GM23248 (cell line): ENCODE measurements at regions not wholly inside any gene's neighbourhood (a gene's known extent, or its start where the extent isn't known, plus 50 kb on each side); places are given as distances from the start of the nearest gene placed in this dataset.

Experiments used
- DNase-seq: peaks from one replicate; pipeline ENCODE4 v3.0.0-alpha.2; 2015
- H2AFZ ChIP-seq: fragments of 200-600 bp; sonication (generic); 2 replicates; pipeline ENCODE4 v1.6.1; 2016; ENCODE audit warnings: antibody characterized with exemption
- H3F3A ChIP-seq: fragments of 200-600 bp; sonication (generic); 2 replicates; pipeline ENCODE4 v1.6.1; 2016; ENCODE audit warnings: mild to moderate bottlenecking, antibody characterized with exemption, mixed run types; ENCODE audit not compliant: insufficient read depth
- H3K27ac ChIP-seq: fragments of 200-600 bp; sonication (generic); 2 replicates; pipeline ENCODE4 v1.5.1; 2016; ENCODE audit warnings: mild to moderate bottlenecking
- H3K27me3 ChIP-seq: fragments of 200-600 bp; sonication (generic); replicated peaks from 2 replicates; pipeline ENCODE4 v1.6.1; 2016; ENCODE audit warnings: mild to moderate bottlenecking; ENCODE audit not compliant: insufficient read depth
- H3K36me3 ChIP-seq: fragments of 200-600 bp; sonication (generic); 2 replicates; pipeline ENCODE4 v1.6.1; 2016; ENCODE audit warnings: low read depth, mild to moderate bottlenecking
- H3K4me1 ChIP-seq: fragments of 200-600 bp; sonication (generic); 2 replicates; pipeline ENCODE4 v1.6.1; 2016; ENCODE audit warnings: mild to moderate bottlenecking; ENCODE audit not compliant: insufficient read depth
- H3K4me2 ChIP-seq: fragments of 200-600 bp; sonication (generic); one replicate; pipeline ENCODE4 v1.6.1; 2016; ENCODE audit warnings: mild to moderate bottlenecking; ENCODE audit not compliant: unreplicated experiment
- H3K4me3 ChIP-seq: fragments of 200-600 bp; sonication (generic); 2 replicates; pipeline ENCODE4 v1.5.1; 2016; ENCODE audit warnings: mild to moderate bottlenecking
- H3K79me2 ChIP-seq: fragments of 200-600 bp; sonication (generic); 2 replicates; pipeline ENCODE4 v1.6.1; 2016; ENCODE audit warnings: mild to moderate bottlenecking; ENCODE audit not compliant: insufficient read depth
- H3K9ac ChIP-seq: fragments of 200-600 bp; sonication (generic); 2 replicates; pipeline ENCODE4 v1.6.1; 2016; ENCODE audit warnings: mild to moderate bottlenecking
- H3K9me2 ChIP-seq: fragments of 200-600 bp; sonication (generic); 2 replicates; pipeline ENCODE4 v1.6.1; 2016; ENCODE audit warnings: mixed run types, mild to moderate bottlenecking, moderate library complexity; ENCODE audit not compliant: insufficient read depth
- H3K9me3 ChIP-seq: fragments of 200-600 bp; sonication (generic); one replicate; pipeline ENCODE4 v1.6.1; 2017; ENCODE audit warnings: low read depth
- H4K20me1 ChIP-seq: fragments of 200-600 bp; sonication (generic); 2 replicates; pipeline ENCODE4 v1.6.0; 2016; ENCODE audit not compliant: insufficient read depth
- EZH2 ChIP-seq: fragments of 200-600 bp; sonication (generic); IDR thresholded peaks from 2 replicates; pipeline ENCODE4 v1.6.1; 2018; ENCODE audit warnings: antibody characterized with exemption, mild to moderate bottlenecking; ENCODE audit not compliant: insufficient read depth, poor library complexity, severe bottlenecking
- EZH2phosphoT487 ChIP-seq: fragments of 200-600 bp; sonication (generic); IDR thresholded peaks from 2 replicates; pipeline ENCODE4 v1.6.1; 2018; ENCODE audit warnings: antibody characterized with exemption, moderate library complexity, mild to moderate bottlenecking, low read depth; ENCODE audit not compliant: insufficient read depth
- WGBS, 2 experiments: methylation state at CpG; one replicate each; pipeline ENCODE4 v1.1.6; 2015 to 2017; ENCODE audit warnings: low lambda C conversion rate in 2 of 2, low coverage in 1 of 2; ENCODE audit errors: missing lambda C conversion rate in 2 of 2; 5-methylcytosine and 5-hydroxymethylcytosine counted together
- in situ Hi-C: fragments of 300-500 bp; cut with MboI; formaldehyde crosslinking; loops from 2 replicates; pipeline ENCODE4 v1.15.0; 2020

DNA sequence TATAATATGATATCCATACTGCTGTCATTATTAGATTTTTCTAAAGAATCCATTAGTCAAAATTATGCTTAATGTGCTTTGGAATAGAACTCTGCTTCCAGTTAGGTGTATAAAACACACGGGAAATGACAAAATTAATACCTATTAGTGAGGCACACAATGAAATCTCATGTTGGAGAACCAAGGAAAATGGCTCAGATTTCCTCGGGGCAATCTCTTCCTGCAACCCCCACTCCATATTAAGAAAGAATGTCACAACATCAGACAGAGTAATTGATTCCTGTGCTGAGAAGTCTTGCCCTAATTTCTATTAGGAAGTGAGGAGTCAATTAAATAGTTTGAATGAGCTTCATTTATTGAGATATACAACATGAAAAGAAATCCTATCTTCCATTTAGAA, 299.8 kb upstream of the KITLG start:
- Histone ChIP-seq H3K27me3 (no peaks in the 10 kb centered on the region), H4K20me1 (no peaks in the 10 kb centered on the region), H3K9me2 (no peaks in the 10 kb centered on the region), H3K79me2 (no peaks in the 10 kb centered on the region), H3K27ac (no peak overlapping the region), H3K4me1 (no peaks in the 10 kb centered on the region), H2AFZ (no peak overlapping the region), H3K9me3 (no peaks in the 10 kb centered on the region), H3K4me2 (no peak overlapping the region), H3K4me3 (no peak overlapping the region), H3K9ac (no peak overlapping the region), H3K36me3 (no peaks in the 10 kb centered on the region), H3F3A (0 out of 2 replicates have a peak, but pooled peaks cover 8% of the 10 kb centered on the region)
- 66 to 68% methylated on average over 2 of the region's 2 CpGs for WGBS, 2 experiments
- TF ChIP-seq EZH2: no peak
- no peak for TF ChIP-seq EZH2phosphoT487
- no peak for DNase-seq
- in situ Hi-C loops: no loop called here

DNA sequence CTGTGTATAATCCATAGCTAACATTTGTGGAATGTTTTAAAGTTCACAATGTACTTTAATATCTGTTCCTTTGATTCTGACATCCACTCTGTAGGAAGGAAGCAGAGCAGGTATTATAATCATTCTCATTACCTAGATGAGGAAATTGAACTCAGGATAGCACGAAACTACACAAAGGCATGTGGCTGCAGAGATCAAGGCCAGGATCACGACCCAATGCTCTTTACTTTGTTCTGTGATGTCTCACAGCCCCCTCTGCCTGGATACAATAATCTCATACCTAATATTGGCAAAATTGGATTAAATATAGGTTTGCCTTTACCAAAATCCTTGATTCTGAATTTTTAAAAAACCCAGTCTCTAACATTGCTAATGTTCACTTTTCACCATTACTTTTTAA, 298.0 kb upstream of the KITLG start:
- no peak for DNase-seq
- Histone ChIP-seq H3K4me1 (no peaks in the 10 kb centered on the region), H3K4me3 (no peak overlapping the region), H3K9ac (no peak overlapping the region), H4K20me1 (no peaks in the 10 kb centered on the region), H3K27ac (no peak overlapping the region), H3F3A (0 out of 2 replicates have a peak, but pooled peaks cover 8% of the 10 kb centered on the region), H3K4me2 (no peak overlapping the region), H3K9me3 (no peaks in the 10 kb centered on the region), H3K9me2 (no peaks in the 10 kb centered on the region), H3K36me3 (no peaks in the 10 kb centered on the region), H2AFZ (no peak overlapping the region), H3K79me2 (no peaks in the 10 kb centered on the region), H3K27me3 (no peaks in the 10 kb centered on the region)
- TF ChIP-seq EZH2phosphoT487: no peak
- TF ChIP-seq EZH2: no peak
- 89 to 94% methylated on average over 2 of the region's 2 CpGs for WGBS, 2 experiments
- in situ Hi-C loops: no loop called here

DNA sequence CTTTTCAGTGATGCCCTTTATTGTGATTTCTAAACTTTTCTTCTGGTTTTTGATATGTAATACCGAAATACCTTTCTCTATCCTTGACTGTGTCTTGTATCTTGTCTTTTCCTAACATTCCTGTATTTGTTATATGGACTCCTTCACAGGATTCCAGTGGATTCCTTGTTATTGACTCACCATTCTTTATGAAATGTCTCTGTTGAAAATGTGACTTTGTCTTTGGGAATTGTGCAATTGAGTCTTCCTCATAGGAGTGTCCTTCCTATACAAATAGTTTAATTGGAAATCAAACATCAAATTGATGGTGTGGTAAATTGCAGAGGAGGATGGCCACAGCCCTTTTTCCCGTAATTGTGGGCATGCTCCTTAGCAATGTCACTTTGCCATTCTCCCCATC, 296.6 kb upstream of the KITLG start:
- Histone ChIP-seq H4K20me1 (no peaks in the 10 kb centered on the region), H3K4me1 (no peaks in the 10 kb centered on the region), H3K9me3 (no peaks in the 10 kb centered on the region), H3K27me3 (no peaks in the 10 kb centered on the region), H2AFZ (0 out of 2 replicates have a peak overlapping the region, but pooled peaks have one; percentile 19), H3K4me2 (no peak overlapping the region), H3F3A (0 out of 2 replicates have a peak, but pooled peaks cover 8% of the 10 kb centered on the region), H3K9me2 (no peaks in the 10 kb centered on the region), H3K4me3 (no peak overlapping the region), H3K36me3 (no peaks in the 10 kb centered on the region), H3K9ac (no peak overlapping the region), H3K27ac (no peak overlapping the region), H3K79me2 (no peaks in the 10 kb centered on the region)
- peak; percentile 32 for DNase-seq
- in situ Hi-C loops: no loop called here
- no peak for TF ChIP-seq EZH2
- no peak for TF ChIP-seq EZH2phosphoT487
- 93 to 97% methylated on average over 2 of the region's 2 CpGs for WGBS, 2 experiments

DNA sequence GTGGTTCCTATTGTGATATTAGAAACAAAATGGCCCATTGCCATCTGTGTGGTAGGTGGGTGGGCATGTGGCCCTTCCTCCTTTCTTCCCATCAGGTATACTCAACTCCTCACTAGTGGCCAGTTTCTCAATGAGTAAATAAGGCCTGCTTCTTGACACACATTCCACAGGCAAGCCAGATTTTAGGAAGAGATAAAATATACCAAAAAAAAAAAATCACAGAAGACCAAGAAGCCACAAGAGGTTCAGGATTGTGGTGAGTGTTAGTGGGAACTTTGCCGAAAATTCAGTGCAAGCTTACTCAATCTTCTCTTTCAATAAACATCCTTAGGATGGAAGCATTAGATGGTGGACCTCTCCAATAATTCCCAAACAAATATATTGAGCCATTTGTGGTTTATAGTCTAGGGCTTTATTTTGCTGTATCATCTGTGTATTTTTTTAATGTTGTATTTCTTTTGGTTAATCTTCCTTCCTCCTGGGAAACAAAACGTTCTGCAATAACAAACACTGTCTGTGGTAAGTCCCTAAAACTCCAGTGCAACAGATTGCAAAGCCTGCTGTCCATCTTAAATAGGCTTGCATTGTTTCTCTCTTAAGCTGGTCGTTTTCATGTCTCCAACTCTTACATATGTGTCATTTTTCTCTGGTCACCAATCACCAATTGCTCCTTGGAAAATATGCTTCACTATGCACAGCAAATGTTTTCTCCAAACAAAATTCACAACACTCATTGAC, 289.9 kb upstream of the KITLG start:
- no peak for TF ChIP-seq EZH2
- TF ChIP-seq EZH2phosphoT487: no peak
- Histone ChIP-seq H2AFZ (no peak overlapping the region), H3K79me2 (no peaks in the 10 kb centered on the region), H3K4me3 (no peak overlapping the region), H3K27ac (no peak overlapping the region), H3K4me2 (no peak overlapping the region), H3K27me3 (no peaks in the 10 kb centered on the region), H3F3A (no peaks in the 10 kb centered on the region), H3K9ac (no peak overlapping the region), H3K9me3 (no peaks in the 10 kb centered on the region), H3K4me1 (no peaks in the 10 kb centered on the region), H3K36me3 (no peaks in the 10 kb centered on the region), H3K9me2 (no peaks in the 10 kb centered on the region), H4K20me1 (no peaks in the 10 kb centered on the region)
- in situ Hi-C loops: no loop called here
- DNase-seq: no peak
- 49 to 63% methylated on average over 3 of the region's 3 CpGs for WGBS, 2 experiments

DNA sequence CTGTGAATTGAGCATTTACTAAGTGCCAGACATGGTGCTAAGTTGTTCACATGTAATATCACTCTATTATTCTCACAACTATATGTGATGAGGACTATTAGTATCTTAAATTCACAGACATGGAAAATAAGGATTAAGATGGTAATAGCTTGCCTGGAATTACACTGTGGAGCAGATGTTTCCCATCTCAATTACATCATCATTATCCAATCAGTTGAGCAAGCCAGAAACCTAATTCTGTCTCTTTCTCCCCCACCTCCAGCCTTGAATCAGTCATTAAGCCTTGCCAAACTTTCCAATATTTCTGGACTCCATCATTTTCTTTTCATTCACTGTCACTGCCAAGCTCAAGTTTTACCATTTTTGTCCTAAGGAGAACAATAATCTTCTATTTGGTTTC, 287.8 kb upstream of the KITLG start:
- Histone ChIP-seq H3K36me3 (no peaks in the 10 kb centered on the region), H4K20me1 (no peaks in the 10 kb centered on the region), H3K27me3 (no peaks in the 10 kb centered on the region), H3F3A (no peaks in the 10 kb centered on the region), H2AFZ (no peak overlapping the region), H3K9me2 (no peaks in the 10 kb centered on the region), H3K27ac (no peak overlapping the region), H3K4me1 (no peaks in the 10 kb centered on the region), H3K79me2 (no peaks in the 10 kb centered on the region), H3K4me3 (no peak overlapping the region), H3K9ac (no peak overlapping the region), H3K9me3 (no peaks in the 10 kb centered on the region), H3K4me2 (no peak overlapping the region)
- TF ChIP-seq EZH2phosphoT487 (no peak), EZH2 (no peak)
- in situ Hi-C loops: no loop called here
- DNase-seq: peak; percentile 25
